Esophagus mucosa (tissue), 1 donor: ENCODE measurements at regions not wholly inside any gene's neighbourhood (a gene's known extent, or its start where the extent isn't known, plus 50 kb on each side); places are given as distances from the start of the nearest gene placed in this dataset.
"Not testable (repeated sequence)": the region's sequence is repeated elsewhere in the genome, so short reads cannot be mapped to it uniquely, and the experiment has no call there.

Experiments used
- ATAC-seq: fragments of 200-7000 bp; cut with Tn5 transposase; one replicate; pipeline ENCODE4 v1.9.1; 2020
- donor health status: DM: yes; HTN: yes; CAD: no.

DNA sequence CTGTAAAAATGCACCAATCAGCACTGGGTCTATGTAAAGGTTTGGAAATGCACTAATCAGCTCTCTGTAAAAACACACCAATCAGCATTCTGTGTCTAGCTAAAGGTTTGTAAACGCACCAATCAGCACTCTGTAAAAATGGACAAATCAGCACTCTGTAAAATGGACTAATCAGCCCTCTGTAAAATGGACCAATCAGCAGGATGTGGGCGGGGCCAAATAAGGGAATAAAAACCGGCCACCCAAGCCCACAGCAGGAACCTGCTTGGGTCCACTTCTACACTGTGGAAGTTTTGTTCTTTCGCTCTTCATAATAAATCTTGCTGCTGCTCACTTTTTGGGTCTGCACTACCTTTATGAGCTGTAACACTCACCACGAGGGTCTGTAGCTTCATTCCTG lies 101.0 kb downstream of the SMC2 start:
- not testable (repeated sequence) for ATAC-seq

DNA sequence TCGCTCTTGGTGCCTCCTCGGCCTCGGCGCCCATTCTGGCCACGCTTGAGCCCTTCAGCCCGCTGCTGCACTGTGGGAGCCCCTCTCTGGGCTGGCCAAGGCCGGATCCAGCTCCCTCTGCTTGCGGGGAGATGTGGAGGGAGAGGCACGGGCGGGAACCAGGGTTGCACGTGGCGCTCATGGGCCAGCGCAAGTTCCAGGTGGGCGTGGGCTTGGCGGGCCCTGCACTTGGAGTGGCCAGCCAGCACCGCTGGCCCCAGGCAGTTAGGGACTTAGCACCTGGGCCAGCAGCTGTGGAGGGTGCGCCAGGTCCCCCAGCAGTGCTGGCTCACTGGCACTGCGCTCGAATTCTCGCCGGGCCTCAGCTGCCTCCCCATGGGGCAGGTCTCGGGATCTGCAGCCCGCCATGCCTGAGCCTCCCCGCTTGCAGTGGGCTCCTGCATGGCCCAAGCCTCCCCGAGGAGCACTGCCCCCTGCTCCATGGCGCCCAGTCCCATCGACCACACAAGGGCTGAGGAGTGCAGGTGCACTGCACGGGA lies 106.4 kb downstream of the SMC2 start:
- ATAC-seq = no peak

GRCh38 chr9:104206766-104207165 lies 112.7 kb downstream of the SMC2 start:
- no peak for ATAC-seq

DNA sequence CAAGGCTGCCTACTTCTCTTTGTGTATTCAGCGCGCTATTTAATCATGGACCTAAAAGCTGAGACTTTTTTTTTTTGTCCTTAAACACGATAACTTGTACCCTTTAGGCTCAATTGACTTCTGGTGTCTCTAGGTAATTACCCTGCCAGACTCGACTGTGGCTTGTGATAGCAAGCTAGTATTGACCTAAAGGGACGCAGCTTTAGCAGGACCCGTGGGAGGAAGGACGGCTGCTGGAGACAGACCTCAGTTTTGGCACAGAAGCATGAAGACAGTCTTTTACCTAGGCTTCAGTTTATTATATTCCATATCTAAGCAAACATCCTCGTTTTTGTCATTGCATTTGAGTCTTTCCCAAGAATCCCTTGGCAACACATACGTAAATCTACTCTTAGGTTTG lies 115.3 kb downstream of the SMC2 start:
- no peak for ATAC-seq

GRCh38 chr9:104227108-104227507 lies 133.0 kb downstream of the SMC2 start:
- ATAC-seq = no peak

- ATAC-seq = peak; percentile 89
Observed at GRCh38 chr9:104232781-104233341, 138.8 kb downstream of the SMC2 start.

DNA sequence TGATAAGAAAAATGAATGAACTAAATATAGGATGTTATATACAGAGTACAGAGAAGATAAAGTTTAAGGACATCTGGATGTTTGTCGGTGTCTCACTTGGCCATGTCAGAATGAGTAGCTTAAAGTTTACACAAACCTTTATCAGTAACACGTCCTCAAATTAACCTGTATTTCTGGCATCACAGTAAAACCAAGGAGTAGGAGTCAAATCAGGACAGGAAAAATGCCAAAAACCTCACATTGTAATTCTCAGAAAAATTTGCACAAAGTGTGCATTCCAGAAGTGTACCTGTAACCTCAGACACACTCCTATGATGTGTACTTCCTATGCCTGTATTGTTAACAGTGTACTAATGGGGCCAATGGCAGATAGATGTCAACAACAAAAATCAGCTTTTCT lies 139.3 kb downstream of the SMC2 start:
- ATAC-seq = no peak

- ATAC-seq = not testable (repeated sequence)
Observed at GRCh38 chr9:104234632-104235337, 140.7 kb downstream of the SMC2 start.

GRCh38 chr9:104235347-104236120 lies 141.4 kb downstream of the SMC2 start:
- not testable (repeated sequence) for ATAC-seq

DNA sequence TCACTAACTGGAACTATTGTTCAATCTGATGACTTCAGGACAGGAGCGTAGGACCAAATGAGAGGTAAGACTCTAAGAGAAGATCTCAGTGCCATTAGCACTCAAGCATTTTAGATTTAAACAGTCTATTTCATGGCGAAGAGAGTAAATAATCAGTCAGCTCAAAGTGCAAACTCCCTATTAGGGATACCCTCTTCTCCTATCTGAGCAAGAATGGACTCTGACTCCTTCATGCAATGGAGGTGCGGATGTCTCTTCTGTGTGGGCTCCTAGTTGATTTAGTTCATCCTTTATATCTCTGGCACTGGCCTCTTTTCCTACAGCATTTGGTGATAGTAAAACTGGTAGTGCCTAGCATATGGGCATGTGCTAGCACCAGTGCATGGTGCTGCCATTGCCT lies 144.6 kb downstream of the SMC2 start:
- no peak for ATAC-seq

- ATAC-seq = no peak
Observed at GRCh38 chr9:104240890-104241289, 146.8 kb downstream of the SMC2 start.

DNA sequence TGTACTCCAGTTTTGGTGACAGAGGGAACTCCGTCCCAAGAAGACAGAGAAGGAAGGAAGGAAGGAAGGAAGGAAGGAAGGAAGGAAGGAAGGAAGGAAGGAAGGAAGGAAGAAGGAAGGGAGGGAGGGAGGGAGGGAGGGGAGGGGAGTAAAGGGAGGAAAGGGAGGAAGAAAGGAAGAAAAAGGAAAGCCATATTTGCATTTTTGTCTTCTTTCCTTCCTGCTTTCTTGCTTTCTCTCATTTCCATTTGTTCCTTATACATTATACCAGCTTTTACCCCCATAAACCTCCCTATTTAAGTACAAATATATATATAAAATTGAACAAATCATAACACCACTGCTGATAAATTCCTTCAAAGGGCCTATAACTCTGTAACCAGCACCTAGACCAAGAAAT lies 151.8 kb downstream of the SMC2 start:
- ATAC-seq = no peak

DNA sequence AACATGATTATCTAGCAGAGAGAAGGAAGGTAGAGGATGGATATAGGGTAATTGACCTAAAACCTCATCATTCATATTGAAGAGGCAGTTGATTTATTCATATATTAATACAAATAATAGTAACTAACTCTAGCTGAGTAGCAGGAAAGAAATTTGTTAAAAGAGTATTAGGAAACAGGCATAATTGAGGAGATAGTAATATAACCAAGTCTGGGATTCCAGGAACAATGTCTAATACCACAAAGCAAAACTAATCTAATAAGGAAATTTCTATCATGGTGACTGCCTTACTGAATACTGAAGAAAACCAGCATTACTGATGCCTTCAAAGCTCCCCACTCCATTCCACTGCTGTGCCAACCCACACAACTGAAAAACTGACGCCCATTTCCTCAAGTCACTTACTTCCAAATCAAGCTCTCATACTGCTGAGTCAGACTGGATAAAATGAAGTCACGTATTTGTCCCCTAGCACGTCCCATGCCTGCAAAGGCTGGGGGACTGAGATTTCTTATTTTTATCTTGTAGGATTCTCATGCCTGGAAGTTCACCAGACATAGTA lies 153.9 kb downstream of the SMC2 start:
- ATAC-seq = no peak

GRCh38 chr9:104256031-104256695 lies 162.1 kb downstream of the SMC2 start:
- ATAC-seq = no peak

GRCh38 chr9:104256696-104257062 lies 162.6 kb downstream of the SMC2 start:
- ATAC-seq = no peak

GRCh38 chr9:104258296-104259011 lies 164.3 kb downstream of the SMC2 start:
- ATAC-seq = no peak

DNA sequence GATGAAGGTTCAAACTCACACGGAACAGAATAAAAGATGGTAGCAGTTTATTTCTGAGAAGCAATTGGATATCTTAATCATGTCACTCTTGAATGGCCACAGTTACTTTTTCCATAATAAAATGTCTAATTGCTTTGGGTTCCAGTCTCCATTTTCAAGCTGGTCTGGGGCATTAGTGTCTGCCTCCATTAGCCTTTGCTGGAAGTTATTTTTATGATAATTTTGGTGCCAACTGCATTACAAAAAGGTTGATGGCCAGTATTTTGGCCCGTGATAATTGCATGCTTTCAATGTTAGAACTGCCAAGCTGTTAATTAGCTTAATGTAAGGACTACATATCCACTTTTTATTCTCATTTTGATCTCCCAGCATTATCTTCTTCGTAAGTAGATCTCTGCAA lies 165.9 kb downstream of the SMC2 start:
- ATAC-seq = no peak

DNA sequence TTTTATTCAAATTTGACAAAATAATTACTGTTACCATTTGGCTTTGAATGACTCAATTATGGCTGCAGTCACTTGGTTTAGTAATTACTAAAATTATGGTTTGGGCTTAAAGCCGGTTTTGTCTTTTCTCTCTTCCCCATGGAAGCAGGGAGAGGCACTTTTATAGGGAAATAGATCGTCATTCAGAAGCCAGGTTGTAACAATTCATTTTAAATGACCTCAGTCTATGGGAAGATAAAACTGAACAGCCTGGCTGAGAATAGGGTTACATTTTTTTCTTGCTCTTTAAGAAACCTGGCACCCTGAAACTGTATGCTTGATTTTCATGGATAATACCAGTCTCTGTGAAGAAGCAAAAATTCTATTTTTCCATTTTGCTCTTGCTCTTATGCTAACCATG lies 169.8 kb downstream of the SMC2 start:
- ATAC-seq = no peak

DNA sequence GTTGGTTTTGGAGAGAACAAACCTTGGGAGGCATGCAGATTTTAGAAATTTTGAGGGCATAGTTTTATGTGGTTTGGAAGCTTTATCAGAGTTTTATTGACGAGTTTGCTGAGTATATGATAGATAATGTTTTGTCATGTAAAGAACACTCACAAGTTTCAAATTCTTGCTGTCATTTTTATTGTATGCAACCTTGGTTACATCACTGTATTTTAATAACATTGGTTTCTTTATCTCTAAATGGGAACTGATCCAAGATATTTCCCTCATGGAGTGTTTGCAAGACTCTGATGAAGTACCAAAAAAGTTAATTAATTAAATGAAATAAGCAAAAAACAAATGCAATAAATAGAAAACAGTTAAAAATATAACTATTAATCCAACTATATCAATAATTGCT lies 170.3 kb downstream of the SMC2 start:
- no peak for ATAC-seq

DNA sequence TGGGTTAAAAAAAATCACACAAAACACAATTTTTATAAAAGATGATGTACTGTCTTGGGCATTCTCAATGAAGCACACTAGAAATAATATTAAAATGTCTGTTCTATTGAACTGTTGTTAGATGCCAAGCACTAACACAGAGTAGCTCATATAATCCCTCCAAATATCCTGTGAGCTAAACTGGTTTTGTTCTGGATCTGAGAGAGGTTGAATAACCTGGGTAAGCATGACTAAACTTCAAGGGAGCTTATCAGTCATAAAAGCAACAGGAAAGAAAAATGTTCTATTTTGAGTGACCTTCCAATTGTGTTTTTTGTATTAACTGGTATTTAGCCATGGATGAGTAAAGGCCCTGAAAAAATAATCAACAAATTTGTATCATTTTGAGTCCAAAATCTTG lies 175.3 kb downstream of the SMC2 start:
- peak; percentile 54 for ATAC-seq

DNA sequence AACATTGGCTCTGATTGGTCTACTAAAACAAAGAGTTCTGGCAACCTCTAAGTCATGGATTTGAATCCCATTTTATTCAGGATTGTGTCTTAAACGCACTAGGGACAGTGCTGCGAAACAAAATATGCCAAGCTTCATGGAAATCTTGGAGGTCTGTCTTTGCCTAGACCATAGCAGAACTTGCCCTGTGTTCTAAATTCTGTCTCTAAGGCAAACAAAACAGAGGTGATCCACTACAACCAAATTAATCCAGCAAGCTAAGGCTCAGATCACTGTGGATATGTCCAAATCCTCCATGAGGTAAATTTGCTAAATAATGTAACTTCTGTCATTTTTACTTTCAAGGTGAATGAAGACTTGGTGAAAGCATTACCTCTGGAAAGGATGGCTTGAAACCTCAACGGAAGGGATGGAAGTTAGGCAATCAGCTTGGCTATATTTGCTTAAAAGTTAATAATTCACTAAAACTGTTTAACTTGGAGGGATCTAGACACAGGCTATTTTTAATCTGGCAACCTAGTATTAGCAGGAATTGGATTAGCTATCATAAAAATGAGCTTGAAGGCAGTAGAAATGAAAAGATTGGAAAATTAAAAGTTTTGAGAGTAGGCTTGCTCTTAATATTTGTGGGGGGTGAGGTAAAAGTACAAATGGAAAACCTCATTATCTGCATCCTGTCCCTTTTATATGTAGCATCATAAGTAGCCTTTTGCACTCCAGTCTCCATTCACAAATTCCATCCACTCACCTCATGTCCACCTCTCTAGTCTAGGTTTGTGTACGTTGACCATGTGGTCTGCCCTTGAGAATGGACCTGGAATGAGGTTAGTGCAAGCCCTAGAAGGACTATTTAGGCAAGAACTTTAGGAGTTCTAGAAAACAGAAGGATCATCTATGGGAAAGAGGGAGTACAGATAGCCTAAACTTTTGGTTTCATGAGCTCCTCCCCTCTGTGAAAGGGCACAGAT lies 176.2 kb downstream of the SMC2 start:
- ATAC-seq = no peak
